DND-41 (cell line): ENCODE measurements at regions not wholly inside any gene's neighbourhood (a gene's known extent, or its start where the extent isn't known, plus 50 kb on each side); places are given as distances from the start of the nearest gene placed in this dataset.

Experiments used
- ATAC-seq: fragments of 200-7000 bp; cut with Tn5 transposase; 3 replicates; pipeline ENCODE4 v1.9.1; 2021; ENCODE audit warnings: low read depth; ENCODE audit not compliant: insufficient read depth
- DNase-seq: peaks from one replicate; pipeline ENCODE4 v3.0.0-alpha.2; 2020
- H2AFZ ChIP-seq: 2 replicates; pipeline ENCODE4 v1.6.0; 2012; ENCODE audit warnings: low read depth, low read length
- H3K27ac ChIP-seq: 2 replicates; pipeline ENCODE4 v1.5.1; 2012; ENCODE audit warnings: low read length, inconsistent platforms
- H3K27me3 ChIP-seq: fragments of 200-600 bp; sonication (generic); 2 replicates; pipeline ENCODE4 v1.6.0; 2012; ENCODE audit warnings: low read length, mild to moderate bottlenecking, inconsistent platforms; ENCODE audit not compliant: insufficient read depth, poor library complexity
- H3K36me3 ChIP-seq: 2 replicates; pipeline ENCODE4 v1.5.1; 2012; ENCODE audit warnings: low read length, inconsistent platforms; ENCODE audit not compliant: insufficient read depth
- H3K4me1 ChIP-seq: 2 replicates; pipeline ENCODE4 v1.5.1; 2012; ENCODE audit warnings: mild to moderate bottlenecking, low read length; ENCODE audit not compliant: insufficient read depth
- H3K4me2 ChIP-seq: 2 replicates; pipeline ENCODE4 v1.6.0; 2012; ENCODE audit warnings: mild to moderate bottlenecking, moderate library complexity, low read length, inconsistent platforms; ENCODE audit not compliant: insufficient read depth
- H3K4me3 ChIP-seq, 2 experiments: fragments of 200-600 bp in 1 of 2; shearing (Covaris generic) in 1 of 2; 2 replicates each; pipeline ENCODE4 v1.5.1; 2012 to 2016; ENCODE audit warnings: inconsistent platforms in 2 of 2, low read length in 2 of 2, mild to moderate bottlenecking in 2 of 2, low read depth in 1 of 2, moderate library complexity in 1 of 2
- H3K79me2 ChIP-seq: 2 replicates; pipeline ENCODE4 v1.6.0; 2012; ENCODE audit warnings: low read length, inconsistent platforms; ENCODE audit not compliant: insufficient read depth
- H3K9ac ChIP-seq: 2 replicates; pipeline ENCODE4 v1.6.0; 2012; ENCODE audit warnings: low read depth, mild to moderate bottlenecking, inconsistent platforms, low read length, moderate library complexity
- H3K9me3 ChIP-seq: 2 replicates; pipeline ENCODE4 v1.5.1; 2012; ENCODE audit warnings: low read length, moderate library complexity, mild to moderate bottlenecking, inconsistent platforms; ENCODE audit not compliant: insufficient read depth, severe bottlenecking
- H4K20me1 ChIP-seq: 2 replicates; pipeline ENCODE4 v1.6.0; 2012; ENCODE audit warnings: low read length; ENCODE audit not compliant: insufficient read depth
- CTCF ChIP-seq: IDR thresholded peaks from 2 replicates; pipeline ENCODE4 v1.5.1; 2012; ENCODE audit warnings: borderline replicate concordance, low read length, moderate library complexity, mild to moderate bottlenecking; ENCODE audit not compliant: poor library complexity, severe bottlenecking; ENCODE audit errors: extremely low read depth
- EZH2 ChIP-seq: IDR thresholded peaks from 3 replicates; pipeline ENCODE4 v1.6.1; 2012; ENCODE audit warnings: borderline replicate concordance, low read depth, mild to moderate bottlenecking, moderate library complexity, low read length, inconsistent platforms; ENCODE audit not compliant: severe bottlenecking

GRCh38 chr12:11578461-11578993 lies 70.9 kb upstream of the ETV6 start:
- Histone ChIP-seq H4K20me1 (no peaks in the 10 kb centered on the region), H3K4me3 (no peak overlapping the region), H3K27ac (no peak overlapping the region), H3K36me3 (no peaks in the 10 kb centered on the region), H3K4me2 (no peak overlapping the region), H3K9me3 (no peaks in the 10 kb centered on the region), H3K4me1 (peaks cover 4% of the 10 kb centered on the region), H3K79me2 (no peaks in the 10 kb centered on the region), H3K9ac (no peak overlapping the region), H2AFZ (no peak overlapping the region), H3K27me3 (no peaks in the 10 kb centered on the region)
- ATAC-seq: no peak
- TF ChIP-seq EZH2 (no peak), CTCF (no peak)
- DNase-seq: no peak

GRCh38 chr12:11580125-11580751 lies 69.2 kb upstream of the ETV6 start:
- H2AFZ ChIP-seq: no peak overlapping the region
- no peak overlapping the region for H3K9ac ChIP-seq
- H3K27ac ChIP-seq: peak overlapping the region; percentile 34; the same call in 1 of the 2 replicates
- H3K27me3 ChIP-seq: no peaks in the 10 kb centered on the region
- no peaks in the 10 kb centered on the region for H3K79me2 ChIP-seq
- no peaks in the 10 kb centered on the region for H3K36me3 ChIP-seq
- no peaks in the 10 kb centered on the region for H4K20me1 ChIP-seq
- DNase-seq (no peak), ATAC-seq (0 out of 3 replicates have a peak, but pooled peaks have one; percentile 9)
- no peak for TF ChIP-seq EZH2
- TF ChIP-seq CTCF: peak; percentile 15
- no peaks in the 10 kb centered on the region for H3K9me3 ChIP-seq
- H3K4me2 ChIP-seq: no peak overlapping the region
- H3K4me3 ChIP-seq: no peak overlapping the region
- H3K4me1 ChIP-seq: peaks cover 4% of the 10 kb centered on the region

GRCh38 chr12:11581179-11581755 lies 68.2 kb upstream of the ETV6 start:
- no peak overlapping the region for H3K4me2 ChIP-seq
- H4K20me1 ChIP-seq: no peaks in the 10 kb centered on the region
- TF ChIP-seq EZH2: no peak
- TF ChIP-seq CTCF: peak; percentile 57
- peak; percentile 66 for ATAC-seq
- no peaks in the 10 kb centered on the region for H3K27me3 ChIP-seq
- H3K4me1 ChIP-seq: peaks cover 4% of the 10 kb centered on the region
- no peak overlapping the region for H3K9ac ChIP-seq
- no peaks in the 10 kb centered on the region for H3K36me3 ChIP-seq
- H3K9me3 ChIP-seq: no peaks in the 10 kb centered on the region
- H3K27ac ChIP-seq: no peak overlapping the region
- no peak overlapping the region for H3K4me3 ChIP-seq
- no peaks in the 10 kb centered on the region for H3K79me2 ChIP-seq
- no peak overlapping the region; the same call in 1 of the 2 replicates for H2AFZ ChIP-seq
- peak; percentile 70 for DNase-seq
